ENCODE measurements at regions not wholly inside any gene's neighbourhood (a gene's known extent, or its start where the extent isn't known, plus 50 kb on each side); places are given as distances from the start of the nearest gene placed in this dataset.
"Not testable (repeated sequence)": the region's sequence is repeated elsewhere in the genome, so short reads cannot be mapped to it uniquely, and the experiment has no call there.

GRCh38 chr5:97297063-97297703 is 114.1 kb upstream of the RIOK2 start:
- Histone ChIP-seq H3K27me3 (no peaks in the 10 kb centered on the region), H3K36me3 (no peaks in the 10 kb centered on the region), H3K4me1 (no peaks in the 10 kb centered on the region), H3K4me3 (no peak overlapping the region), H3K9me3 (no peaks in the 10 kb centered on the region), H3K27ac (no peak overlapping the region)
- no peak for TF ChIP-seq POLR2A (IDR thresholded peaks at IDR 0.05)
- TF ChIP-seq, protein P1, sequence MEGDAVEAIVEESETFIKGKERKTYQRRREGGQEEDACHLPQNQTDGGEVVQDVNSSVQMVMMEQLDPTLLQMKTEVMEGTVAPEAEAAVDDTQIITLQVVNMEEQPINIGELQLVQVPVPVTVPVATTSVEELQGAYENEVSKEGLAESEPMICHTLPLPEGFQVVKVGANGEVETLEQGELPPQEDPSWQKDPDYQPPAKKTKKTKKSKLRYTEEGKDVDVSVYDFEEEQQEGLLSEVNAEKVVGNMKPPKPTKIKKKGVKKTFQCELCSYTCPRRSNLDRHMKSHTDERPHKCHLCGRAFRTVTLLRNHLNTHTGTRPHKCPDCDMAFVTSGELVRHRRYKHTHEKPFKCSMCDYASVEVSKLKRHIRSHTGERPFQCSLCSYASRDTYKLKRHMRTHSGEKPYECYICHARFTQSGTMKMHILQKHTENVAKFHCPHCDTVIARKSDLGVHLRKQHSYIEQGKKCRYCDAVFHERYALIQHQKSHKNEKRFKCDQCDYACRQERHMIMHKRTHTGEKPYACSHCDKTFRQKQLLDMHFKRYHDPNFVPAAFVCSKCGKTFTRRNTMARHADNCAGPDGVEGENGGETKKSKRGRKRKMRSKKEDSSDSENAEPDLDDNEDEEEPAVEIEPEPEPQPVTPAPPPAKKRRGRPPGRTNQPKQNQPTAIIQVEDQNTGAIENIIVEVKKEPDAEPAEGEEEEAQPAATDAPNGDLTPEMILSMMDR (IDR thresholded peaks at IDR 0.05 in 4 of 5, conservative IDR thresholded peaks at IDR 0.05 in 1 of 5): no peak
- in situ Hi-C loops (cut with MboI; ENCODE audit: low sequenced_read_pairs in 4 of 4): no loop called here
- intact Hi-C loops (cut with DNase I; ENCODE audit: low total_unique reads): no loop called here
- DNase-seq: no peak
- ATAC-seq: no peak

DNA sequence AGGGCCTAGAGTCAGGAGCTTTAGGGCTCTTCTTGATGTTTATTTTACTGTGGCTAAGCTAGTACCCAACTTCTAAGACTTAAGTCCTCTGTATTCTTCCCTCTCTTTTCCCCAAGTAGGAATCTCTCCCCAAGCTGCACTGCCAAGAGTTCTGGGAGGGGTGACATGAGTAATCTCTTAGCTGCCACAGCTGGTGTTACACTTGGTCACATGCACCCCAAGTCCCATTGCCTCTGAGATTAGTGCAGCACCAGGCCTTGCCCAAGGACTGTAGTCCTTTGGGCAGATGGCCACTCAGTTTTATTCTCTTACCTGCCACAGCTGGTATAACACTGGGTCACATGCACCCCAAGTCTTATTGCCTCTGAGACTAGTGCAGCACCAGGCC is 114.7 kb upstream of the RIOK2 start:
- Histone ChIP-seq H3K9me3 (no peaks in the 10 kb centered on the region), H3K27me3 (no peaks in the 10 kb centered on the region), H3K4me3 (no peak overlapping the region), H3K27ac (no peak overlapping the region), H3K36me3 (no peaks in the 10 kb centered on the region), H3K4me1 (no peaks in the 10 kb centered on the region)
- intact Hi-C loops (cut with DNase I; ENCODE audit: low total_unique reads): no loop called here
- DNase-seq: no peak
- ATAC-seq: no peak
- in situ Hi-C loops (cut with MboI; ENCODE audit: low sequenced_read_pairs in 4 of 4): no loop called here
- TF ChIP-seq POLR2A (IDR thresholded peaks at IDR 0.05): no peak
- TF ChIP-seq, protein P1 (IDR thresholded peaks at IDR 0.05 in 4 of 5, conservative IDR thresholded peaks at IDR 0.05 in 1 of 5): no peak

DNA sequence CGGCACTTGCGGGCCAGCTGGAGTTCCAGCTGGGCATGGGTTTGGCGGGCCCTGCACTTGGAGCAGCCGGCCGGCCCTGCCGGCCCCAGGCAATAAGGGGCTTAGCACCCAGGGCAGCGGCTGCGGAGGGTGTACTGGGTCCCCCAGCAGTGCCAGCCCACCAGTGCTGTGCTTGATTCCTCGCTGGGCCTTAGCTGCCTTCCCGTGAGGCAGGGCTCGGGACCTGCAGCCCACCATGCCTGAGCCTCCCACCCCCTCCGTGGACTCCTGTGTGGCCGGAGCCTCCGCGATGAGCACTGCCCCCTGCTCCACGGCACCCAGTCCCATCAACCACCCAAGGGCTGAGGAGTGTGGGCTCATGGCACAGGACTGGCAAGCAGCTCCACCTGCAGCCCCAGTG is 118.1 kb upstream of the RIOK2 start:
- intact Hi-C loops (cut with DNase I; ENCODE audit: low total_unique reads); H3K9me3 ChIP-seq; H3K27ac ChIP-seq; DNase-seq; H3K4me1 ChIP-seq; in situ Hi-C loops (cut with MboI; ENCODE audit: low sequenced_read_pairs in 4 of 4); H3K36me3 ChIP-seq; H3K27me3 ChIP-seq; ATAC-seq; H3K4me3 ChIP-seq: not testable (repeated sequence)

GRCh38 chr5:97338729-97339128 is 155.7 kb upstream of the RIOK2 start:
- H3K27me3 ChIP-seq: no peaks in the 10 kb centered on the region
- in situ Hi-C loops (cut with MboI; ENCODE audit: low sequenced_read_pairs in 4 of 4) (no loop called here), intact Hi-C loops (cut with DNase I; ENCODE audit: low total_unique reads) (no loop called here)
- H3K4me1 ChIP-seq: no peaks in the 10 kb centered on the region
- TF ChIP-seq, protein P1 (IDR thresholded peaks at IDR 0.05 in 4 of 5, conservative IDR thresholded peaks at IDR 0.05 in 1 of 5): no peak
- no peak for TF ChIP-seq POLR2A (IDR thresholded peaks at IDR 0.05)
- H3K36me3 ChIP-seq: no peaks in the 10 kb centered on the region
- DNase-seq: no peak
- no peaks in the 10 kb centered on the region for H3K9me3 ChIP-seq
- no peak overlapping the region for H3K4me3 ChIP-seq
- ATAC-seq: no peak
- no peak overlapping the region for H3K27ac ChIP-seq

- Histone ChIP-seq H3K4me1 (no peaks in the 10 kb centered on the region), H3K36me3 (no peaks in the 10 kb centered on the region), H3K27ac (no peak overlapping the region), H3K9me3 (no peaks in the 10 kb centered on the region), H3K27me3 (no peaks in the 10 kb centered on the region), H3K4me3 (no peak overlapping the region)
- ATAC-seq (no peak), DNase-seq (no peak)
- TF ChIP-seq, protein P1 (IDR thresholded peaks at IDR 0.05 in 4 of 5, conservative IDR thresholded peaks at IDR 0.05 in 1 of 5): no peak
- no peak for TF ChIP-seq POLR2A (IDR thresholded peaks at IDR 0.05)
- intact Hi-C loops (cut with DNase I; ENCODE audit: low total_unique reads) (no loop called here), in situ Hi-C loops (cut with MboI; ENCODE audit: low sequenced_read_pairs in 4 of 4) (no loop called here)
Measured at GRCh38 chr5:97355775-97356174, 172.7 kb upstream of the RIOK2 start.

All from gastrocnemius medialis (tissue), 4 donors.